BJ (cell line): ENCODE measurements at regions not wholly inside any gene's neighbourhood (a gene's known extent, or its start where the extent isn't known, plus 50 kb on each side); places are given as distances from the start of the nearest gene placed in this dataset.

Experiments
- CTCF ChIA-PET: fragments of 350-600 bp; formaldehyde crosslinking; extraction: SDS; loops from one replicate; lab custom pipeline; 2021; ENCODE audit warnings: antibody characterized with exemption, inconsistent platforms; lab: Yijun Ruan, JAX
- POLR2A ChIA-PET: fragments of 300-600 bp; sonication (Branson Sonifier 250); formaldehyde crosslinking; extraction: SDS; loops from one replicate; lab custom pipeline; 2021; ENCODE audit warnings: antibody characterized with exemption; lab: Charles Lee
- DNase-seq: peaks from one replicate; pipeline ENCODE4 v3.0.0-alpha.2; 2011; ENCODE audit warnings: low read depth
- H3K27me3 ChIP-seq: 2 replicates; pipeline ENCODE4 v1.6.0; 2011; ENCODE audit warnings: low read length; ENCODE audit not compliant: control insufficient read depth, insufficient read depth
- H3K36me3 ChIP-seq: 2 replicates; pipeline ENCODE4 v1.5.1; 2011; ENCODE audit warnings: low read length; ENCODE audit not compliant: control insufficient read depth, insufficient read depth
- H3K4me3 ChIP-seq: 2 replicates; pipeline ENCODE4 v1.5.1; 2011; ENCODE audit warnings: low read depth, mild to moderate bottlenecking, control low read depth, low read length
- CTCF ChIP-seq: IDR thresholded peaks from 2 replicates; pipeline ENCODE4 v1.5.1; 2011; ENCODE audit warnings: low read depth, mild to moderate bottlenecking, control low read depth, inconsistent platforms, low read length, moderate library complexity; ENCODE audit not compliant: insufficient read depth

DNA sequence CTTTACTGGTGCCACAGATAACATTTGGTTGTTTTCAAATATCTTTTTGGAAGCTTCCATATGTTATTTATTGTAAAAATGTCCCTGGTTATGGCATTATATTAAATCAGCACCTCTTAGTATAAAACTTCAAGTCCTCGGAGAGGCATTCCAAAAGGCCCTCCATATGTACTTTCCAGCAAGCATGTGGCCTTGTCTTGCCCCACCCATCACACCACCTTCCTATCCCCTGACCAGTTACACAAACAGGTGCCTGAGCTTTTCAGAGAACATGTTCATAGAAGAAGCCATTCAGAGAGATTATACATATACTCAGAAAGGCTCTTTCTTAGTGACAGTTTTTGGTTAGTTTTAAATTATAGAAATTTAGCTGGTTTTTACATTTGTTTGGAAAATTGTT is 92.4 kb upstream of the PRKG1 start:
- DNase-seq = no peak

DNA sequence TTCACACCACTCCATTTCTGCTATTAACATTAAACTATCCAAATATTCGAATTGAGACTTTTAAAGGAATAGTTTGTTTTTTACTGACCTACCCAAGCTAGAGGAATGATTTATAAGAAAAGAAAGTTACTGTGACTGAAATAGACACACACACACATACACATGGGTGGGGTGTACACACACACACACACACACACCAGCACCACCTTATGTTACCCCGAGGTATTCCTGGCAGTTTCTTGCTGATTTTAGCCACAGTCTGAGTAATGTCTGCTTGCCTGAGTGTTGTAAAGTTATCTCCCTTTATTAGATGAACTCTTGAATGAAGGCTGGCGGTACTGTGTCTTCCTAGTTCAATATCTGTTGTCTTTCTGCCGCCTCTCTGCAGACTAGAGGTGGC is 91.3 kb upstream of the PRKG1 start:
- no peaks in the 10 kb centered on the region for H3K27me3 ChIP-seq
- no peak for DNase-seq
- CTCF ChIA-PET = no interaction called here
- H3K36me3 ChIP-seq = no peaks in the 10 kb centered on the region
- no peak overlapping the region for H3K4me3 ChIP-seq
- POLR2A ChIA-PET = no interaction called here
- no peak for TF ChIP-seq CTCF

More for the DNA sequence above, 92.4 kb upstream of the PRKG1 start:
- CTCF ChIA-PET = interaction anchor here (1.0 kb wide), 1 partner anchor 41 kb away, joined by 3 read pairs; no protein-coding TSS in a partner anchor
- no peaks in the 10 kb centered on the region for H3K36me3 ChIP-seq
- TF ChIP-seq CTCF = no peak
- POLR2A ChIA-PET = no interaction called here
- H3K27me3 ChIP-seq = no peaks in the 10 kb centered on the region
- no peak overlapping the region for H3K4me3 ChIP-seq

GRCh38 chr10:50987934-50988333 is 86.4 kb upstream of the PRKG1 start:
- H3K27me3 ChIP-seq = no peaks in the 10 kb centered on the region
- H3K4me3 ChIP-seq = no peak overlapping the region
- no peak for DNase-seq
- CTCF ChIA-PET = no interaction called here
- POLR2A ChIA-PET = no interaction called here
- no peaks in the 10 kb centered on the region for H3K36me3 ChIP-seq
- TF ChIP-seq CTCF = no peak

GRCh38 chr10:50988792-50989191 is 85.5 kb upstream of the PRKG1 start:
- TF ChIP-seq CTCF = peak; percentile 49
- no peaks in the 10 kb centered on the region for H3K36me3 ChIP-seq
- ChIA-PET CTCF (interaction anchor here (0.6 to 1.6 kb wide), 3 partner anchors 13 to 1224 kb away, joined by 3 to 4 read pairs (median 3); no protein-coding TSS in a partner anchor), POLR2A (no interaction called here)
- DNase-seq = no peak
- H3K4me3 ChIP-seq = no peak overlapping the region
- no peaks in the 10 kb centered on the region for H3K27me3 ChIP-seq

DNA sequence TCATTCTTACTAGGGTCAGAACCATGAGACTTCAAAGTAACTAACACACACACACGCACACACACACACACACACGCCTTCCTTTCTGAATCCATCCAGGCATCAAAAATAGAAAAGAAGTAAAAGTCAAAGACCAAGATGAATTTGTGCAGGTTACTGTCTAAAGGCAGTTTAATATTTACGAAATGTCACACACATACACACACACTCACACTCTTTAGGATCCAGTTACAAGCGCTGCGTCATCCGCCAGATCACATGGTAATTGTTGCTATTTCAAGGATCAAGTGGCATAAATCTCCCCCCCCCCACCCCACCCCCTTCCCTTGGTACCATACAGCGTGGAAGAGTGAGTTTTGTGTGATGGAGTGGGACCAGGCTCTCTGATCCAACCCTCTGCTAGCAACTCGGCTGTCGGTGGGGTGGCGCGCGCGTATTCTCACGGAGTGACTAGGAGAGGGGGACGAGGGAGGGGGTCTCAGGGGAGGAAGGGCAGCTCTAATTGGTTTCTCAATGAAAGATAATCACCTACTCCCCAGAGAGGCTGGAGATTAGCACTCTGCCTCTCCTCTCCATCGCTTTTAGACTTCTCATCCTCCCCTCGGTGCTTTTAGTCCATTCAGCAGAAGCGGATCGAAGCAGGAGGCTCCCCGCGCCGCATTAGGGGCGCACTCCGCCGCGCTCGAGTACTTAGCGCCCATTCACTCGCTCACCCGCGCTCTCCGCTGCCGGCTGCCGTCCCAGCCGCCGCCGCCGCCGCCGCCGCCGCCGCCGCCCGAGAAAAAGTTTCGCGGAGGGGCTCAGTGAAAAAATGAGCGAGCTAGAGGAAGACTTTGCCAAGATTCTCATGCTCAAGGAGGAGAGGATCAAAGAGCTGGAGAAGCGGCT is 83.5 kb upstream of the PRKG1 start:
- no peak for TF ChIP-seq CTCF
- ChIA-PET CTCF (interaction anchor here (0.7 to 1.6 kb wide), 5 partner anchors 17 to 1749 kb away, joined by 3 to 9 read pairs (median 4); no protein-coding TSS in a partner anchor), POLR2A (no interaction called here)
- Histone ChIP-seq H3K36me3 (no peaks in the 10 kb centered on the region), H3K27me3 (no peaks in the 10 kb centered on the region), H3K4me3 (peak overlapping the region; percentile 53)
- DNase-seq = peak; percentile 55
